ENCODE measurements at regions not wholly inside any gene's neighbourhood (a gene's known extent, or its start where the extent isn't known, plus 50 kb on each side); places are given as distances from the start of the nearest gene placed in this dataset.

- TF ChIP-seq CTCF (IDR thresholded peaks at IDR 0.05; ENCODE audit: low read depth, low read length) (no peak), EZH2phosphoT487 (IDR thresholded peaks at IDR 0.05; ENCODE audit: low read depth) (no peak)
These were observed 809.6 kb upstream of the API5 start for GRCh38 chr11:42502151-42502550.

Measured in OCI-LY3 (cell line).